H1 (cell line): ENCODE measurements at regions not wholly inside any gene's neighbourhood (a gene's known extent, or its start where the extent isn't known, plus 50 kb on each side); places are given as distances from the start of the nearest gene placed in this dataset.

ENCODE experiments used
- CTCF ChIA-PET: fragments of 300-600 bp; sonication (Branson Sonifier 250); formaldehyde crosslinking; loops from one replicate; lab custom pipeline; 2021; ENCODE audit not compliant: partially characterized antibody; lab: Charles Lee
- POLR2A ChIA-PET: fragments of 300-600 bp; sonication (Branson Sonifier 250); formaldehyde crosslinking; loops from one replicate; lab custom pipeline; 2021; ENCODE audit warnings: inconsistent platforms; ENCODE audit not compliant: partially characterized antibody; lab: Charles Lee
- DNase-seq, 2 experiments: peaks; one replicate each; pipeline versions ENCODE4 v3.0.0 to v3.0.0-alpha.2; 2010 to 2022; ENCODE audit warnings: low spot score in 2 of 2, low read depth in 1 of 2, mixed read lengths in 1 of 2
- FAIRE-seq: peaks from 2 replicates; lab custom pipeline; 2011; peaks lifted over from hg19 to GRCh38; lab: Jason Lieb, UNC
- H2AFZ ChIP-seq: 2 replicates; pipeline ENCODE4 v1.8.1; 2012; ENCODE audit warnings: low read length, inconsistent platforms
- H2AK5ac ChIP-seq: 2 replicates; pipeline ENCODE4 v1.6.1; 2013; ENCODE audit warnings: low read depth, low read length
- H2BK120ac ChIP-seq: replicated peaks from 2 replicates; pipeline ENCODE3; 2013; ENCODE audit warnings: low read depth, low read length, inconsistent platforms
- H2BK12ac ChIP-seq: 2 replicates; pipeline ENCODE4 v1.6.1; 2013; ENCODE audit warnings: low read depth, low read length
- H2BK15ac ChIP-seq: 2 replicates; pipeline ENCODE4 v1.6.1; 2013; ENCODE audit warnings: low read length
- H2BK20ac ChIP-seq: 2 replicates; pipeline ENCODE4 v1.6.1; 2013; ENCODE audit warnings: low read length
- H2BK5ac ChIP-seq: 2 replicates; pipeline ENCODE4 v1.6.1; 2013; ENCODE audit warnings: low read depth, low read length
- H3K14ac ChIP-seq: 2 replicates; pipeline ENCODE4 v1.6.1; 2013; ENCODE audit warnings: inconsistent platforms; ENCODE audit not compliant: insufficient read length
- H3K18ac ChIP-seq: 2 replicates; pipeline ENCODE4 v1.6.1; 2013; ENCODE audit warnings: low read length; ENCODE audit errors: extremely low read depth
- H3K23ac ChIP-seq: 2 replicates; pipeline ENCODE4 v1.6.1; 2013; ENCODE audit warnings: inconsistent platforms; ENCODE audit not compliant: insufficient read length
- H3K23me2 ChIP-seq: 2 replicates; pipeline ENCODE4 v1.6.1; 2013; ENCODE audit warnings: low read depth, low read length
- H3K27ac ChIP-seq: 2 replicates; pipeline ENCODE4 v1.6.1; 2011; ENCODE audit warnings: low read depth, low read length, inconsistent platforms
- H3K27me3 ChIP-seq, 4 experiments: replicated peaks in 1 of 4; 1 replicate in 1 of 4; 2 replicates in 3 of 4; pipeline versions ENCODE4 v1.6.1 to v1.8.1; 2011 to 2013; ENCODE audit warnings: low read length in 3 of 4, mild to moderate bottlenecking in 3 of 4, inconsistent platforms in 2 of 4, mixed read lengths in 2 of 4, moderate library complexity in 1 of 4; ENCODE audit not compliant: control insufficient read depth in 3 of 4, insufficient read depth in 3 of 4; ENCODE audit errors: extremely low read depth in 1 of 4
- H3K36me3 ChIP-seq, 4 experiments: 2 replicates each; pipeline versions ENCODE4 v1.6.1 to v1.8.1; 2011 to 2013; ENCODE audit warnings: mild to moderate bottlenecking in 4 of 4, low read length in 3 of 4, moderate library complexity in 2 of 4, control low read depth in 1 of 4, inconsistent platforms in 1 of 4; ENCODE audit not compliant: insufficient read depth in 4 of 4, control insufficient read depth in 2 of 4
- H3K4ac ChIP-seq: replicated peaks from 2 replicates; pipeline ENCODE3; 2013; ENCODE audit warnings: low read length, low read depth, mixed read lengths, inconsistent platforms; ENCODE audit not compliant: insufficient read length
- H3K4me1 ChIP-seq, 4 experiments: replicated peaks in 1 of 4; 1 replicate in 1 of 4; 2 replicates in 3 of 4; pipeline versions ENCODE4 v1.6.1 to v1.8.1; 2011 to 2013; ENCODE audit warnings: low read length in 3 of 4, inconsistent platforms in 2 of 4, mixed read lengths in 1 of 4; ENCODE audit not compliant: insufficient read depth in 4 of 4, control insufficient read depth in 3 of 4
- H3K4me2 ChIP-seq, 2 experiments: 2 replicates each; pipeline versions ENCODE4 v1.6.1 to v1.8.1; 2011 to 2013; ENCODE audit warnings: low read depth in 2 of 2, low read length in 2 of 2, control low read depth in 1 of 2, inconsistent platforms in 1 of 2, mild to moderate bottlenecking in 1 of 2; ENCODE audit not compliant: insufficient read depth in 1 of 2
- H3K4me3 ChIP-seq, 4 experiments: fragments of 200-600, 300-600 bp in 1 of 4; sonication (generic), shearing (Covaris generic), sonication (Bioruptor Twin) in 1 of 4; 2 replicates each; pipeline versions ENCODE4 v1.5.1 to v1.8.1; 2011 to 2016; ENCODE audit warnings: low read length in 4 of 4, low read depth in 3 of 4, control low read depth in 2 of 4, inconsistent platforms in 2 of 4, mild to moderate bottlenecking in 2 of 4, mixed read lengths in 1 of 4, moderate library complexity in 1 of 4; ENCODE audit not compliant: insufficient read depth in 2 of 4; ENCODE audit errors: extremely low read depth in 1 of 4
- H3K56ac ChIP-seq: replicated peaks from 2 replicates; pipeline ENCODE3; 2013; ENCODE audit warnings: low read depth, mild to moderate bottlenecking, mixed read lengths, low read length, inconsistent platforms; ENCODE audit not compliant: insufficient read length
- H3K79me1 ChIP-seq: 2 replicates; pipeline ENCODE4 v1.6.1; 2013; ENCODE audit warnings: low read depth, low read length, control low read depth
- H3K79me2 ChIP-seq, 2 experiments: 2 replicates each; pipeline versions ENCODE4 v1.6.1 to v1.8.1; 2012 to 2013; ENCODE audit warnings: low read length in 2 of 2, mild to moderate bottlenecking in 2 of 2, inconsistent platforms in 1 of 2; ENCODE audit not compliant: insufficient read depth in 2 of 2, control insufficient read depth in 1 of 2
- H3K9ac ChIP-seq, 4 experiments: replicated peaks in 1 of 4; 1 replicate in 1 of 4; 2 replicates in 3 of 4; pipeline versions ENCODE4 v1.6.1 to v1.8.1; 2011 to 2013; ENCODE audit warnings: low read depth in 3 of 4, low read length in 3 of 4, control low read depth in 2 of 4, mild to moderate bottlenecking in 2 of 4, moderate library complexity in 2 of 4, inconsistent platforms in 1 of 4; ENCODE audit errors: extremely low read depth in 1 of 4
- H3K9me3 ChIP-seq, 2 experiments: 2 replicates each; pipeline versions ENCODE4 v1.6.1 to v1.8.1; 2012 to 2013; ENCODE audit warnings: mild to moderate bottlenecking in 2 of 2, moderate library complexity in 2 of 2, control low read depth in 1 of 2, inconsistent platforms in 1 of 2, low read depth in 1 of 2, low read length in 1 of 2, mixed read lengths in 1 of 2; ENCODE audit not compliant: insufficient read depth in 2 of 2
- H4K20me1 ChIP-seq, 2 experiments: replicated peaks in 1 of 2; 2 replicates each; pipeline versions ENCODE3 to v1.8.1; 2011 to 2013; ENCODE audit warnings: inconsistent platforms in 2 of 2, low read length in 2 of 2, mild to moderate bottlenecking in 1 of 2; ENCODE audit not compliant: insufficient read depth in 2 of 2, control insufficient read depth in 1 of 2
- H4K5ac ChIP-seq: 2 replicates; pipeline ENCODE4 v1.6.1; 2013; ENCODE audit warnings: low read length, low read depth, mixed read lengths, inconsistent platforms; ENCODE audit not compliant: insufficient read length
- H4K8ac ChIP-seq: 2 replicates; pipeline ENCODE4 v1.8.0; 2013; ENCODE audit warnings: mild to moderate bottlenecking, moderate library complexity, low read length, inconsistent platforms; ENCODE audit not compliant: insufficient read depth; ENCODE audit errors: extremely low read depth
- H4K91ac ChIP-seq: replicated peaks from 2 replicates; pipeline ENCODE3; 2013; ENCODE audit warnings: low read length, mixed read lengths, inconsistent platforms; ENCODE audit not compliant: insufficient read length
- RNF2 ChIP-seq: fragments of 200-900, 300-1000 bp; sonication (generic); IDR thresholded peaks from 2 replicates; pipeline ENCODE4 v1.7.1; 2016; ENCODE audit warnings: borderline replicate concordance, low read depth, mild to moderate bottlenecking, antibody characterized with exemption, low read length; ENCODE audit not compliant: poor library complexity, severe bottlenecking; ENCODE audit errors: missing control alignments
- SP2 ChIP-seq: IDR thresholded peaks from 2 replicates; pipeline ENCODE4 v1.6.1; 2012; ENCODE audit warnings: mild to moderate bottlenecking, low read length, inconsistent platforms
- WGBS, 2 experiments: shearing (Covaris generic) in 1 of 2; methylation state at CpG; one replicate each; pipeline versions ENCODE4 v1.1.6 to v1.1.7; 2013 to 2015; ENCODE audit warnings: low lambda C conversion rate in 2 of 2, mixed read lengths in 2 of 2, inconsistent platforms in 1 of 2, low coverage in 1 of 2, missing lambda C conversion rate in 1 of 2; ENCODE audit not compliant: insufficient replicate concordance in 2 of 2, insufficient coverage in 1 of 2, insufficient read length in 1 of 2; ENCODE audit errors: extremely low coverage in 1 of 2, missing lambda C conversion rate in 1 of 2; 5-methylcytosine and 5-hydroxymethylcytosine counted together

DNA sequence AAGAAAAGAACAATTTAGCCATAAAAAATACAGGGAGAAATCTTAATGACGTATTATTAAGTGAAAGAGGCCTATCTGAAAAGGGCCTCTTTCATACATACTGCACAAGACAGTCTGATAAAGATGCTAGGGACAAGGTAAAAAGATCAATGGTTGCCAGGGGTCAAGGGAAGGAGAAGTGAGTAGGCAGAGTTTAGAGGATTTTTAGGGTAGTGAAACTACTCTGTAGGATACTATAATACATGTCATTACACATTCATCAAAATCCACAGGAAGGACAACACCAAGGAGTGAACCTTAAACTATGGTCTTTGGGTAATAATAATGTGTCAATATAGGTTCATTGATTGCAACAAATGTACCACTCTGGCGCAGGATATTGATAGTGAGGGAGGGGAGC, 289.3 kb downstream of the FSIP2 start:
- Histone ChIP-seq H3K79me2 (no peaks in the 10 kb centered on the region), H3K79me1 (no peaks in the 10 kb centered on the region), H2AFZ (no peak overlapping the region), H4K20me1 (peaks cover 0 to 2% of the 10 kb centered on the region in 2 experiments), H3K27me3 (no peaks in the 10 kb centered on the region), H3K4ac (no peak overlapping the region), H2BK12ac (no peak overlapping the region), H3K4me2 (no peak overlapping the region), H2BK20ac (no peak overlapping the region), H2AK5ac (no peak overlapping the region), H4K8ac (no peak overlapping the region), H3K23me2 (no peaks in the 10 kb centered on the region), H4K5ac (no peak overlapping the region), H3K36me3 (no peaks in the 10 kb centered on the region), H3K9me3 (no peaks in the 10 kb centered on the region), H3K4me1 (no peaks in the 10 kb centered on the region), H3K9ac (no peak overlapping the region), H2BK120ac (no peak overlapping the region), H2BK5ac (no peak overlapping the region), H3K56ac (no peak overlapping the region), H3K27ac (no peak overlapping the region), H4K91ac (no peak overlapping the region), H3K18ac (no peak overlapping the region), H3K23ac (no peak overlapping the region), H2BK15ac (no peak overlapping the region), H3K14ac (no peak overlapping the region), H3K4me3 (no peak overlapping the region)
- CTCF ChIA-PET: no interaction called here
- DNase-seq: no peak
- FAIRE-seq: no peak
- 94% methylated on average over 2 of the region's 2 CpGs; no CpG with 5 or more reads in 1 of the 2 experiments for WGBS, 2 experiments
- POLR2A ChIA-PET: no interaction called here
- TF ChIP-seq RNF2 (no peak), SP2 (no peak)
